Calu3 (cell line): ENCODE measurements at regions not wholly inside any gene's neighbourhood (a gene's known extent, or its start where the extent isn't known, plus 50 kb on each side); places are given as distances from the start of the nearest gene placed in this dataset.

ENCODE experiments used
- BruUV-seq: library from RNA; stranded (reverse); fragments of 400-500 nt; replicated peaks from 2 replicates; lab custom pipeline; 2021; lab: Mats Ljungman, UMichigan
- CTCF ChIA-PET: fragments of 300-600 bp; sonication (Branson Sonifier 250); formaldehyde crosslinking; loops from one replicate; lab custom pipeline; 2022; ENCODE audit warnings: antibody characterized with exemption; lab: Charles Lee
- DNase-seq: peaks from one replicate; pipeline ENCODE4 v3.0.0; 2022
- H3K27ac Mint-ChIP-seq: one replicate; pipeline ENCODE4 v1.8.0; 2022; ENCODE audit warnings: mixed read lengths; ENCODE audit not compliant: unreplicated experiment
- H3K27me3 Mint-ChIP-seq: one replicate; pipeline ENCODE4 v1.8.0; 2022; ENCODE audit warnings: mixed read lengths; ENCODE audit not compliant: unreplicated experiment
- H3K36me3 Mint-ChIP-seq: one replicate; pipeline ENCODE4 v1.8.0; 2022; ENCODE audit warnings: mild to moderate bottlenecking, moderate library complexity, mixed read lengths; ENCODE audit not compliant: insufficient read depth, unreplicated experiment
- H3K4me1 Mint-ChIP-seq: one replicate; pipeline ENCODE4 v1.8.0; 2022; ENCODE audit warnings: mild to moderate bottlenecking, low read depth, mixed read lengths; ENCODE audit not compliant: unreplicated experiment
- H3K4me3 Mint-ChIP-seq: one replicate; pipeline ENCODE4 v1.8.0; 2022; ENCODE audit warnings: mild to moderate bottlenecking, low read depth, moderate library complexity, mixed read lengths; ENCODE audit not compliant: unreplicated experiment
- H3K9me3 Mint-ChIP-seq: one replicate; pipeline ENCODE4 v1.8.0; 2022; ENCODE audit warnings: low read depth, mixed read lengths; ENCODE audit not compliant: unreplicated experiment
- CTCF ChIP-seq: fragments of 200-600 bp; IDR thresholded peaks from one replicate; pipeline ENCODE4 v1.8.0; 2022; ENCODE audit warnings: antibody characterized with exemption; ENCODE audit not compliant: unreplicated experiment
- intact Hi-C: fragments of 100-400 bp; cut with micrococcal nuclease; formaldehyde crosslinking; loops from one replicate; pipeline ENCODE4 v1.10.0; 2022; ENCODE audit not compliant: unreplicated experiment

- intact Hi-C loops: no loop called here
- DNase-seq: no peak
- no peak overlapping the region for H3K4me3 Mint-ChIP-seq
Measured at GRCh38 chr2:139669675-139670074, 889.5 kb upstream of the NXPH2 start.

GRCh38 chr2:139652385-139652784 lies 872.2 kb upstream of the NXPH2 start:
- no peaks in the 10 kb centered on the region for H3K27me3 Mint-ChIP-seq
- no peaks in the 10 kb centered on the region for H3K4me1 Mint-ChIP-seq
- H3K4me3 Mint-ChIP-seq: no peak overlapping the region
- intact Hi-C loops: no loop called here
- DNase-seq: no peak
- TF ChIP-seq CTCF: no peak
- peaks cover 21% of the 10 kb centered on the region for H3K9me3 Mint-ChIP-seq
- no peak overlapping the region for H3K27ac Mint-ChIP-seq
- CTCF ChIA-PET: no interaction called here
- no TSS peak for BruUV-seq
- H3K36me3 Mint-ChIP-seq: no peaks in the 10 kb centered on the region

More at GRCh38 chr2:139669675-139670074, 889.5 kb upstream of the NXPH2 start:
- H3K27ac Mint-ChIP-seq: no peak overlapping the region
- CTCF ChIA-PET: interaction anchor here (0.7 kb wide), 1 partner anchor 144 kb away, joined by 4 read pairs; no protein-coding TSS in a partner anchor
- H3K36me3 Mint-ChIP-seq: no peaks in the 10 kb centered on the region
- TF ChIP-seq CTCF: no peak
- no peaks in the 10 kb centered on the region for H3K4me1 Mint-ChIP-seq
- no TSS peak for BruUV-seq
- no peaks in the 10 kb centered on the region for H3K27me3 Mint-ChIP-seq
- H3K9me3 Mint-ChIP-seq: peaks cover 3% of the 10 kb centered on the region

GRCh38 chr2:139645617-139646016 lies 865.4 kb upstream of the NXPH2 start:
- Mint-ChIP-seq H3K27me3 (no peaks in the 10 kb centered on the region), H3K36me3 (no peaks in the 10 kb centered on the region), H3K9me3 (peaks cover 24% of the 10 kb centered on the region), H3K4me1 (peaks cover 19% of the 10 kb centered on the region), H3K27ac (no peak overlapping the region), H3K4me3 (no peak overlapping the region)
- intact Hi-C loops: no loop called here
- no peak for TF ChIP-seq CTCF
- no peak for DNase-seq
- BruUV-seq: no TSS peak
- CTCF ChIA-PET: no interaction called here

GRCh38 chr2:139643139-139643538 lies 862.9 kb upstream of the NXPH2 start:
- no peak for TF ChIP-seq CTCF
- no peak for DNase-seq
- Mint-ChIP-seq H3K4me1 (peaks cover 19% of the 10 kb centered on the region), H3K36me3 (no peaks in the 10 kb centered on the region), H3K27ac (no peak overlapping the region), H3K4me3 (no peak overlapping the region), H3K9me3 (peaks cover 7% of the 10 kb centered on the region), H3K27me3 (no peaks in the 10 kb centered on the region)
- CTCF ChIA-PET: no interaction called here
- intact Hi-C loops: no loop called here
- no TSS peak for BruUV-seq
